GM13976 (cell line): ENCODE measurements at regions not wholly inside any gene's neighbourhood (a gene's known extent, or its start where the extent isn't known, plus 50 kb on each side); places are given as distances from the start of the nearest gene placed in this dataset.
"Not testable (repeated sequence)": the region's sequence is repeated elsewhere in the genome, so short reads cannot be mapped to it uniquely, and the experiment has no call there.

Experiments
- DNase-seq: peaks from one replicate; pipeline ENCODE4 v3.0.0; 2012; ENCODE audit warnings: low spot score
- in situ Hi-C: fragments of 300-500 bp; cut with MboI; formaldehyde crosslinking; loops from one replicate; pipeline ENCODE4 v1.12.0; 2022; ENCODE audit warnings: low sequenced_read_pairs, mixed read lengths, inconsistent platforms; ENCODE audit not compliant: unreplicated experiment
- TF ChIP-seq, protein P1 (sequence below): IDR thresholded peaks from 2 replicates; pipeline ENCODE4 v1.5.1; 2012; ENCODE audit warnings: borderline replicate concordance, mild to moderate bottlenecking; ENCODE audit not compliant: insufficient read depth; ENCODE audit errors: extremely low read depth, missing control alignments, control extremely low read depth

DNA sequence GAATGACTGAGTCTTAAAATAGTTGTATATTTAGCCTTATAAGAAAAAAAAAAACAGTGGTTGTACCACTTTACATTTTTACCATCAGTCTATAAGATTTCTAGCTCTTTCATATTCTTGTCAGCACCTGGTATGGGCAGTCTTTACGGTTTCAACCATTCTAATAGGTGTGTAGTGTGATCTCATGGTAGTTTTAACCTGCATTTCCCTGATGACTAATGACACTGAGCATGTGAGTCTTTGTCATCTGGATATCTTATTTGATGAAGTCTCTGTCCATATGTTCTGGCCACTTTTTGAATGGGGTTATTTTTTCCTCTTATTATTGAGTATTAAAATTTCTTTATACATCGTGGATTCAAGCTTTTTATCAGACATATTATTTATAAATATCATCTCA, 365.3 kb upstream of the IGFBP3 start:
- DNase-seq = no peak
- in situ Hi-C loops = no loop called here
- TF ChIP-seq, protein P1, sequence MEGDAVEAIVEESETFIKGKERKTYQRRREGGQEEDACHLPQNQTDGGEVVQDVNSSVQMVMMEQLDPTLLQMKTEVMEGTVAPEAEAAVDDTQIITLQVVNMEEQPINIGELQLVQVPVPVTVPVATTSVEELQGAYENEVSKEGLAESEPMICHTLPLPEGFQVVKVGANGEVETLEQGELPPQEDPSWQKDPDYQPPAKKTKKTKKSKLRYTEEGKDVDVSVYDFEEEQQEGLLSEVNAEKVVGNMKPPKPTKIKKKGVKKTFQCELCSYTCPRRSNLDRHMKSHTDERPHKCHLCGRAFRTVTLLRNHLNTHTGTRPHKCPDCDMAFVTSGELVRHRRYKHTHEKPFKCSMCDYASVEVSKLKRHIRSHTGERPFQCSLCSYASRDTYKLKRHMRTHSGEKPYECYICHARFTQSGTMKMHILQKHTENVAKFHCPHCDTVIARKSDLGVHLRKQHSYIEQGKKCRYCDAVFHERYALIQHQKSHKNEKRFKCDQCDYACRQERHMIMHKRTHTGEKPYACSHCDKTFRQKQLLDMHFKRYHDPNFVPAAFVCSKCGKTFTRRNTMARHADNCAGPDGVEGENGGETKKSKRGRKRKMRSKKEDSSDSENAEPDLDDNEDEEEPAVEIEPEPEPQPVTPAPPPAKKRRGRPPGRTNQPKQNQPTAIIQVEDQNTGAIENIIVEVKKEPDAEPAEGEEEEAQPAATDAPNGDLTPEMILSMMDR = no peak

DNA sequence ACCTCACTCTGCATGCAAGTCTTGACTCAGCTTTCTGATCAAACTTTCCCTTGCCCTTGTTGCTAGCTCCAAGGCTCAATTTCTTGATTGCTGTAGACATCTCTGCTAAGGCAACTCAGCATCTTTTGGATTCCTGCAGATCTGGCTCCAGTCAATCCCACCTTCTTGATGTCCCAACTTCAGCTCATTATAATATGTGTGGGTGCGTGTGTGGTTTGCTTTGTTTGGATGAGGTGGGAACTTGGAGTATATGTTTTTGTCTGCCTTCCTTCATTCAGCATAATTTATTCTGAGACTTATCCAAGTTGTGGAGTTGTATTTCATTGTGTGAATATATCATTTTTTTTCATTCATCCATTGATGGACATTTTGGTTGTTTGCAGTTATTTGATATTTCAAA, 364.8 kb upstream of the IGFBP3 start:
- in situ Hi-C loops = no loop called here
- DNase-seq = no peak
- TF ChIP-seq, protein P1 = no peak

DNA sequence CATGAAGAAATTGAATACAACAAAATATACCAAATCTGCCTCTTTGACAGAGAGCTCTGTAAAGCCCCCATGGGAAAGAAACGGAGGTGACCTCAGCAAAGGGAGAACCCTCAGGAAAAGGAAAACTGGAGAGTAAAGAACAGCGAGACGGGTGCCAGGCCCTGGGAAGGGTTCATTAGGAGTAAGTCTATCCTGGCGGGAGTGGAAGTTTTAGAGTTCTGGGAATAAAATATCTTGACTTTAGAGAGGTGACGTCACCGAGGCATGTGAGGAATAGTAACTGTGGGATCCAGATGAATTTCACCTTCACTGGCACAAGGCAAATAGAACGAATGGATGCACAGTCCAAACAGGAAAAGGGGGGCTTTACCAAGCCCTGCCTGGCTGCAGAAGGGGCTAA, 362.8 kb upstream of the IGFBP3 start:
- in situ Hi-C loops = no loop called here
- no peak for DNase-seq
- TF ChIP-seq, protein P1 = no peak

DNA sequence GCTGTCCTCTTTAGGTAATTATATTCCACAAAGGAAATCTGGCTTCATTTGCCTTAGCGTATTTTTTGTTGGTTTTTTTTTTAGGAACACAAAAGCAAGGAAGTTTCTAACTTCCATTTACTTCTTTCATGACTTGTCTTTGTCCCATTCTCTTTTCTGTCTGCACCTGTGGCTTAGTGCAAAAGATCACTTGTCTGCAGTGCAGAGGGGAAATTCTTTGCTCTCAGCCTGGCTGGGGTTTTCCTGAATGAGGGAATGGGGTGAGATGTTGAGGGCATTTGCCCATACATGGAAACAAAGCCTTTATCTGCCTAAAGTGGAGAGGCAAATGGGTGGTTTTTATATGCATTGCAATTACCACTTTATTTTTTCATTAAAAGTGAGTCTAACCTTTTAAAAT, 361.1 kb upstream of the IGFBP3 start:
- TF ChIP-seq, protein P1 = no peak
- in situ Hi-C loops = no loop called here
- DNase-seq = no peak

DNA sequence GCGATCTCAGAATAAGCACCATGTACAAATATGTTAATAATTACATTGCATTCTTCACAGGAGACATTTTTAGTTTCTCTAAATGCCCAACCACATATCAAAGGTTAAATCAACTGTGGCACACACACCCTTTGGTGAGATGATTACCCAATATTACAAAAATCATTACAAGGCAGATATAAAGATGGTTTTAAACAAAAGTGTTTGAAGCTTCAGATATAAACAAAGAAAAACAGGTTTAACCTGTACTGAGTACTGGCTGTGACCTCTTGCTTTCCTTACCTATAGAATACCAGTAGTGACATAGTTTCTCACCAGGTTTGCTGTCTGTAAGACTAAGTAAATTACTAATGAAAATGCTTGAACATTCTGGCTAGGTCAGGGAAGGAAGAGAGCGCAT, 360.0 kb upstream of the IGFBP3 start:
- in situ Hi-C loops = no loop called here
- TF ChIP-seq, protein P1 = no peak
- DNase-seq = no peak

DNA sequence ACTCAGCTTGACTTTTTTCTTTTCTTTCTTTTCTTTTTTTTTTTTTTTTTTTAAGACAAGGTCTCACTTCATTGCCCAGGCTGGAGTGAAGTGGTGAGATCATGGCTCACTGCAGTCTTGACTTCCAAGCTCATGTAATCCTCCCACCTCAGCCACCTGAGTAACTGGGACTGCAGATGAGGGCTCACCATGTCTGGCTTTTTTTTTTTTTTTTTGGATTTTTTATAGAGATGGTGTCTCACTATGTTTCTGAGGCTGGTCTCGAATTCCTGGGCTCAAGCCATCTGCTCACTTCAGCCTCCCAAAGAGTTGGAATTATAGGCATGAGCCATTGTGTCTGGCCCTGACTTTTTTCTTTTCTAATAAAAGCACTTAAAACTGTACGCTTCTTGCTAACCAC, 358.2 kb upstream of the IGFBP3 start:
- in situ Hi-C loops = no loop called here
- TF ChIP-seq, protein P1 = no peak
- no peak for DNase-seq

DNA sequence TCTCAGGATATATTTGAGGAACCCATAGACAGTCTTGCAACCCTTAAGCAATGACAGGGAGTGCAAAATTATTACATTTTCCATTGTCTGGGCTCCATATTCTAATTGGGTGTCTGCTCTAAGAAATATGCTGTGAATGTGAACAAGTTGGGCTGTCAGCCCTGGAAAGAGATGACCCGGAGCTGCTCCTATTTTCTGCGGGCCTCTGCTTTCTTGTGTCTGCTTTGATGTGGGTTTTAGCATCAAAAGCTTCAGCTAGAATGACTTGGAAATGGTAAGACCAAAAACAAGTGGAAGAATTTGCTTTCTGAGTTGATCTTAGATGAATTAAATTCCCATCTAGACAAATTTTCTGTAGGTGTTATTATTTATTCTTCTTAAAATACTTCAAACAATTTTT, 343.6 kb upstream of the IGFBP3 start:
- TF ChIP-seq, protein P1 = no peak
- DNase-seq = no peak
- in situ Hi-C loops = no loop called here

DNA sequence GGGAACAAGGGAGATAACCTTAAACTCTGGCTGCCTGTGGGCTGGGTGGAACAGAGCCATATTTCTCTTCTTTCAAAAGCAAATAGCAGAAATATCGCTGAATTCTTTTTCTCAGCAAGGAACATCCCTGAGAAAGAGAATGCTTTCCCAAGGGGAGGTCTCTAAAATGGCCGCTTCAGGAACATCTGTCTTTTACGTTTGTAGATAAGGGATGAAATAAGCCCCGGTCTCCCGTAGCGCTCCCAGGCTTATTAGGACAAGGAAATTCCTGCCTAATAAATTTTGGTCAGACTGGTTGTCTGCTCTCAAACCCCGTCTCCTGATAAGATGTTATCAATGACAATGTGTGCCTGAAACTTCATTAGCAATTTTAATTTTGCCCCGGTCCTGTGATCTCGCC, 340.6 kb upstream of the IGFBP3 start:
- in situ Hi-C loops, DNase-seq: not testable (repeated sequence)
